C4-2B (cell line): ENCODE measurements at regions not wholly inside any gene's neighbourhood (a gene's known extent, or its start where the extent isn't known, plus 50 kb on each side); places are given as distances from the start of the nearest gene placed in this dataset.

Experiments
- ZFX ChIP-seq: fragments of 450-650 bp; IDR thresholded peaks from 2 replicates; pipeline ENCODE4 v1.6.1; 2017
- TF ChIP-seq, protein P1 (sequence below): fragments of 450-650 bp; conservative IDR thresholded peaks from 2 replicates; pipeline ENCODE4 v1.5.1; 2017; ENCODE audit warnings: mild to moderate bottlenecking

DNA sequence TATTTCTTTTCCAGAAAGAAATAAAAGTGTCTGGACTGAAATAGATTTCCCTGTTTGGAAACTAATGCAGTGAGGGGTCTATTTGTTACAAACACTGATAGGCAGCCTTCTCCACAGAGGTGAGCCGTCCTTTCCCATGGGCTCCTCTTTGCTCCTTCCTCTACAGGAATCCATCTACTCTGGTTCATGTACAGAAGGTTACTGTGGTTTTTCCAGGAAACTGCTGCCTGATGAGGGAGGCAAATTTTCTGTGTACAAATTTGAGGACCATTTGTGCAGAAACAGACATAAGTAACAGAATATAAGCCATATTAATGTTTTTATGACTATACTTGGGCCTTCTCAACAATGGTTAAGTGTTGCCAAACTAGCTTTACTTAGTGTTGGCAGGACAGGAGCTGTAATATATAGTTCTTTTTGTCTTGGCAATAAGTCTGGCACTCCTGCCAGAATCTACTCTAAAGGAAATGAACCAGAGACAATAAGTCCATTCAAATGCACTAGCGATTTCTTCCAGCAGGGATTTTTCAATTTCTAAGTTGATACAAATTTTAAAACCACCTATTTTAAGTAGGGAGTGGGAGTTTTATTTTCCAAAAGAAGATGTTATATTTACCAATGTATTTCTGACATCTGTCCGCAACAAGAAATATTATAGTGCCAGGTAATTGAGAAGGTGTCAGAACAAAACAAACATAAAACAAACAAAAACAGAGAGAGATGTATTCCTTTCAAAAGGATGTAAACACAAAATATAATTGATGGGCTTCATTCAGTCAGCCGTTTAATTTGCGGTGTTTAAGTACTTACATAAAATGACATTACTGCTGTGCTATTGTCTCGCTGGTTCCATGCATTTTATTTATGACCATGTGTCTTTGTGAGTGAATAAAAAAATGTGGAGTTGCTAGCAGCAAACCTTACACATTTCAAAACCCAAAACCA, 91.0 kb upstream of the NFE2L3 start:
- TF ChIP-seq, protein P1, sequence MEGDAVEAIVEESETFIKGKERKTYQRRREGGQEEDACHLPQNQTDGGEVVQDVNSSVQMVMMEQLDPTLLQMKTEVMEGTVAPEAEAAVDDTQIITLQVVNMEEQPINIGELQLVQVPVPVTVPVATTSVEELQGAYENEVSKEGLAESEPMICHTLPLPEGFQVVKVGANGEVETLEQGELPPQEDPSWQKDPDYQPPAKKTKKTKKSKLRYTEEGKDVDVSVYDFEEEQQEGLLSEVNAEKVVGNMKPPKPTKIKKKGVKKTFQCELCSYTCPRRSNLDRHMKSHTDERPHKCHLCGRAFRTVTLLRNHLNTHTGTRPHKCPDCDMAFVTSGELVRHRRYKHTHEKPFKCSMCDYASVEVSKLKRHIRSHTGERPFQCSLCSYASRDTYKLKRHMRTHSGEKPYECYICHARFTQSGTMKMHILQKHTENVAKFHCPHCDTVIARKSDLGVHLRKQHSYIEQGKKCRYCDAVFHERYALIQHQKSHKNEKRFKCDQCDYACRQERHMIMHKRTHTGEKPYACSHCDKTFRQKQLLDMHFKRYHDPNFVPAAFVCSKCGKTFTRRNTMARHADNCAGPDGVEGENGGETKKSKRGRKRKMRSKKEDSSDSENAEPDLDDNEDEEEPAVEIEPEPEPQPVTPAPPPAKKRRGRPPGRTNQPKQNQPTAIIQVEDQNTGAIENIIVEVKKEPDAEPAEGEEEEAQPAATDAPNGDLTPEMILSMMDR, result no peak
- TF ChIP-seq ZFX, result no peak
